ENCODE measurements at regions not wholly inside any gene's neighbourhood (a gene's known extent, or its start where the extent isn't known, plus 50 kb on each side); places are given as distances from the start of the nearest gene placed in this dataset.

- CTCF ChIA-PET = no interaction called here
These were observed 1124.6 kb downstream of the DTWD2 start for GRCh38 chr5:117863586-117864296.

GRCh38 chr5:117860550-117860949 lies 1127.8 kb downstream of the DTWD2 start:
- no peak for DNase-seq (ENCODE audit: low spot score)
- H3K27me3 Mint-ChIP-seq (ENCODE audit: low read depth) = no peaks in the 10 kb centered on the region
- H3K4me3 Mint-ChIP-seq = no peak overlapping the region
- TF ChIP-seq RELA (CRISPR knock-in tag; IDR thresholded peaks at IDR 0.05; ENCODE audit: borderline replicate concordance) = no peak
- no peak for TF ChIP-seq PRDM15 (CRISPR knock-in tag; IDR thresholded peaks at IDR 0.05)
- no peak for TF ChIP-seq NR2C2 (CRISPR knock-in tag; IDR thresholded peaks at IDR 0.05)
- TF ChIP-seq PREB (CRISPR knock-in tag; IDR thresholded peaks at IDR 0.05; ENCODE audit: borderline replicate concordance) = no peak
- no peak for TF ChIP-seq ZSCAN18 (CRISPR knock-in tag; IDR thresholded peaks at IDR 0.05)
- TF ChIP-seq ERG (CRISPR knock-in tag; IDR thresholded peaks at IDR 0.05) = no peak
- no peak for TF ChIP-seq SMAD4 (CRISPR knock-in tag; IDR thresholded peaks at IDR 0.05)
- TF ChIP-seq ZNF232 (CRISPR knock-in tag; IDR thresholded peaks at IDR 0.05) = no peak
- no peak for TF ChIP-seq NFYB (CRISPR knock-in tag; conservative IDR thresholded peaks at IDR 0.05; ENCODE audit: low read depth)
- TF ChIP-seq MXD4 (CRISPR knock-in tag; IDR thresholded peaks at IDR 0.05; ENCODE audit: borderline replicate concordance) = no peak
- no peak for TF ChIP-seq MAX (CRISPR knock-in tag; IDR thresholded peaks at IDR 0.05)
- no peak for TF ChIP-seq CREM (CRISPR knock-in tag; IDR thresholded peaks at IDR 0.05)
- no peak for TF ChIP-seq AR (CRISPR knock-in tag; IDR thresholded peaks at IDR 0.05)
- no peak for TF ChIP-seq ELF4 (CRISPR knock-in tag; IDR thresholded peaks at IDR 0.05; ENCODE audit: low read depth)
- TF ChIP-seq NFATC4 (CRISPR knock-in tag; IDR thresholded peaks at IDR 0.05) = no peak
- TF ChIP-seq ZNF138 (CRISPR knock-in tag; conservative IDR thresholded peaks at IDR 0.05) = no peak
- no peak for ATAC-seq
- ChIA-PET CTCF (no interaction called here), POLR2A (no interaction called here)
- H3K27ac Mint-ChIP-seq = no peak overlapping the region
- no peaks in the 10 kb centered on the region for H3K9me3 Mint-ChIP-seq
- 0 out of 2 replicates have a peak, but pooled peaks cover 3% of the 10 kb centered on the region for H3K4me1 Mint-ChIP-seq
- H3K36me3 Mint-ChIP-seq = no peaks in the 10 kb centered on the region

More at GRCh38 chr5:117863586-117864296, 1124.6 kb downstream of the DTWD2 start:
- H3K27ac Mint-ChIP-seq = no peak overlapping the region
- no peaks in the 10 kb centered on the region for H3K36me3 Mint-ChIP-seq
- ATAC-seq (no peak), DNase-seq (ENCODE audit: low spot score) (no peak)
- no peaks in the 10 kb centered on the region for H3K9me3 Mint-ChIP-seq
- TF ChIP-seq MYBL2 (CRISPR knock-in tag; IDR thresholded peaks at IDR 0.05) = no peak
- TF ChIP-seq TEAD1 (CRISPR knock-in tag; IDR thresholded peaks at IDR 0.05) = no peak
- no peak for TF ChIP-seq NR3C1 (CRISPR knock-in tag; conservative IDR thresholded peaks at IDR 0.05; ENCODE audit: low read depth)
- no peak for TF ChIP-seq SMAD3 (CRISPR knock-in tag; IDR thresholded peaks at IDR 0.05; ENCODE audit: borderline replicate concordance)
- TF ChIP-seq RELA (CRISPR knock-in tag; IDR thresholded peaks at IDR 0.05; ENCODE audit: borderline replicate concordance) = no peak
- no peak for TF ChIP-seq IRF2 (CRISPR knock-in tag; IDR thresholded peaks at IDR 0.05; ENCODE audit: borderline replicate concordance, low read depth)
- TF ChIP-seq CDX4 (CRISPR knock-in tag; IDR thresholded peaks at IDR 0.05; ENCODE audit: borderline replicate concordance) = no peak
- TF ChIP-seq ATF1 (CRISPR knock-in tag; IDR thresholded peaks at IDR 0.05) = no peak
- H3K27me3 Mint-ChIP-seq (ENCODE audit: low read depth) = no peaks in the 10 kb centered on the region
- H3K4me1 Mint-ChIP-seq = 0 out of 2 replicates have a peak, but pooled peaks cover 3% of the 10 kb centered on the region
- POLR2A ChIA-PET = no interaction called here
- no peak overlapping the region for H3K4me3 Mint-ChIP-seq
